Stimulated activated CD8-positive, alpha-beta memory T cell treated with anti-CD3 and anti-CD28 coated beads, Interleukin-2, amount 100 ng/mL, for 1 hour (primary cell): ENCODE measurements at regions not wholly inside any gene's neighbourhood (a gene's known extent, or its start where the extent isn't known, plus 50 kb on each side); places are given as distances from the start of the nearest gene placed in this dataset.
"Not testable (repeated sequence)": the region's sequence is repeated elsewhere in the genome, so short reads cannot be mapped to it uniquely, and the experiment has no call there.

Experiments
- DNase-seq, 2 donors: peaks; one replicate each; pipeline ENCODE4 v3.0.0-alpha.2; 2020; ENCODE audit warnings: low read depth in 2 of 2

DNA sequence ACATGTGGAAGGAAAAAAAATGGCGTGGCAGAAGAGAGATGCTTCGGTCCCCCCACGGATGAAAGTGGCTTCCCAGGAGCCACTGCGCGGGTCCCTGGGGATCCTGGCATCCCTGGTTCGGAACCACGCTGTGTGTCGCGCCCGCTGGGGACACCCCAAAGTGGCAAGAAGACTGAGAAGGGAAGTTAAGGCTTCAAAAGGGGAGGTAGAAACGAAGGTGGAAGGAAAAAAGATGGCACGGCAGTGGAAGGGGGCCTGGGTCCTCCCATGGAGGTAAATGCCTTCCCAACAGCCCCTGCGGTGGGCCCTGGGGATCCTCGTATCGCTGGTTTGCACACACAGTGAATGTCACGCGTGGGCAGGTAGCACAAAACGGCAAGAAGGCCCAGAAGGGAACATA lies 281.7 kb downstream of the ALG10 start:
- no peak for DNase-seq

DNA sequence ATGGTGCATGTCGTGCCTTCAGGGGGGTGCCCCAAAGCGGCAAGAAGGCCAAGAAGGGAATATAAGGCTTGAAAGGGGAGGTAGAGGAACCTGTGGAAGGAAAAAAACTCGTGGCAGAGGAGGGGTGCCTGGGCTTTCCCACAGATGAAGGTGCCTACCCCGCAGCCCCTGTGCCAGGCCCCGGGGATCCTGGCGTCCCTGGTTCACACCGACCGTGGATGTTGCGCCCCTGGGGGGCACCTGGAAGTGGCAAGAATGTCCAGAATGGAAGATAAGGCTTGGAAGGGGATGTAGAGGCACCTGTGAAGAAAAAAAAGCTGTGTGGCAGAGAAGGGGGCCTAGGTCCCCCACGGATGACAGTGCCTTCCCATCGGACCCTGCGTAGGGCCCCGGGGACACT lies 282.2 kb downstream of the ALG10 start:
- no peak for DNase-seq

DNA sequence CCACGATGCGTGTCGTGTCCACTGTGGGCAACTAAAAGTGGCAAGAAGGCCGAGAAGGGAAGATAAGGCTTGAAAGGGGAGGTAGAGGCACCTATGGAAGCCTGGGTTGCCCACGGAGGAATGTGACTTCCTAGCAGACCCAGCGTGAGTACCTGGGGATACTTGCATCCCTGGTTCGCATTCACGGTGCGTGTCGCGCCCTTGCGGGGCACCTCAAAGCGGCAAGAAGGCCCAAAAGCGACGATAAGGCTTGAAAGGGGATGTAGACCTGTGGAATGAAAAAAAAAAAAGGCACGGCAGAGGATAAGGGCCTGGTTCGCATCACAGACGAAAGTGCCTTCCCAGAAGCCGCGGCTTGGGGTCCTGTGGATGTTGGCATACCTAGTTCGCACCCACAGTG lies 282.9 kb downstream of the ALG10 start:
- DNase-seq: no peak

DNA sequence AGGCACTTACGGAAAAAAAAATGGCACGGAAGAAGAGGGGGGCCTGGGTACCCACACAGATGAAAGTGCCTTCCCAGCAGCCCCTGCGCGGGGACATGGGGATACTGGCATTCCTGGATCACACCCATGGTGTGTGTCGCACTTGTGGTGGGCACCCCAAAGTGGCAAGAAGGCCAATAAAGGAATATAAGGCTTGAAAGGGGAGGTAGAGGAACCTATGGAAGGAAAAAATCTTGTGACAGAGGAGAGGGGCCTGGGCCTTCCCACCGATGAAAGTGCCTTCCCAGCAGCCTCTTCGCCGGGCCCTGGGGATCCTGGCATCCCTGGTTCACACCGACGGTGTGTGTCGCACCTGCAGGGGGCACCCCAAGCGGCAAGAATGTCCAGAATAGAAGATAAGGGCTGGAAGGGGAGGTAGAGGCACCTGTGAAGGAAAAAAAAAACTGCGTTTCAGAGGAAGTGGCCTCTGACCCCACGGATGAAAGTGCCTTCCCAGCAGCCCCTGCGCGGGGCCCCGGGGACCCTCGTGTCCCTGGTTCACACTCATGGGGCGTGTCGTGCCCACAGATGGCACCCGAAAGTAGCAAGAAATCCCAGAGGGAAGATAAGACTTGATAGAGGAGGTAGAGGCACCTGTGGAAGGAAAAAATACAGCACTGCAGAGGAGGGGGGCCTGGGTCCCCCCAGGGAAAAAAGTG lies 284.0 kb downstream of the ALG10 start:
- DNase-seq: no peak

DNA sequence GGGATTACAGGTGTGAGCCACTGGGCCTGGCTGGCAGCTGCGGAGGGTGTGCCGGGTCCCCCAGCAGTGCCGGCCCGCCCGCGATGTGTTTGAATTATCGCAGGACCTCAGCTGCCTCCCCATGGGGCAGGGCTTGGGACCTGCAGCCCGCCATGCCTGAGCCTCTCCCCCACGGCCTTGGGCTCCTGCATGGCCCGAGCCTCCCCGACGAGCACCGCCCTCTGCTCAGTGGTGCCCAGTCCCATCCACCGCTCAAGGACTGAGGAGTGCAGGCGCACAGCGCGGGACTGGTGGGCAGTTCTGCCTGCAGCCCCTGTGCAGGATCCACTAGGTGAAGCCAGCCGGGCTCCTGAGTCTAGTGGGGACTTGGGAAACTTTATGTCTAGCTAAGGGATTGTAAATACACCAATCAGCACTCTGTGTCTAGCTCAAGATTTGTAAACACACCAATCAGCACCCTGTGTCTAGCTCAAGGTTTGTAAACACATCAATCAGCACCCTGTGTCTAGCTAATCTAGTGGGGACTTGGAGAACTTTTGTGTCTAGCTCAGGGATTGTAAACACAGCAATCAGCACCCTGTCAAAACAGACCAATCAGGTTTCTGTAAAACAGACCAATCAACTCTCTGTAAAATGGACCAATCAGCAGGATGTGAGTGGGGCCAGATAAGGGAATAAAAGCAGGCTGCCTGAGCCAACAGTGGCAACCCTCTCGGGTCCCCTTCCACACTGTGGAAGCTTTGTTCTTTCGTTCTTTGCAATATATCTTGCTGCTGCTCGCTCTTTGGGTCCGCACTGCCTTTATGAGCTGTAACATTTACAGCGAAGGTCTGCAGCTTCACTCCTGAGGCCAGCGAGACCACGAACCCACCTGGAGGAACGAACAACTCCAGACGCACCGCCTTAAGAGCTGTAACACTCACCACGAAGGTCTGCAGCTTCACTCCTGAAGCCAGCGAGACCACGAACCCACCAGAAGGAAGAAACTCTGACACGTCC lies 287.8 kb downstream of the ALG10 start:
- DNase-seq: not testable (repeated sequence)

DNA sequence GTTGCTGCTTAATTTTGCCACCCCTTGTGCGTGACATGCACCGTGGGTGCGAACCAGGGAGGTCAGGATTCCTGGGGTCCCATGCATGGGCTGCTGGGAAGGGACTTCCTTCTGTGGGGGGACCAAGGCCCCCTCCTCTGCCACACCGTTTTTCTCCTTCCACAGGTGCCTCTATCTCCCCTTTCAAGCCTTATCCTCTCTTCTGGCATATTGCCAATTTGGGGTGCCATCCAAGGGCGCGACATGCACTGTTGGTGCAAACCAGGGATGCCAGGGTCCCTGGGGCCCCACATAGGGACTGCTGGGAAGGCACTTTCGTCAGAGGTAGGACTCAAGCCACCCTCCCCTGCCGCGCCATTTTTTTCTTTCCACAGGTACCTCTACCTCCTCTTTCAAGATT lies 289.0 kb downstream of the ALG10 start:
- no peak for DNase-seq

DNA sequence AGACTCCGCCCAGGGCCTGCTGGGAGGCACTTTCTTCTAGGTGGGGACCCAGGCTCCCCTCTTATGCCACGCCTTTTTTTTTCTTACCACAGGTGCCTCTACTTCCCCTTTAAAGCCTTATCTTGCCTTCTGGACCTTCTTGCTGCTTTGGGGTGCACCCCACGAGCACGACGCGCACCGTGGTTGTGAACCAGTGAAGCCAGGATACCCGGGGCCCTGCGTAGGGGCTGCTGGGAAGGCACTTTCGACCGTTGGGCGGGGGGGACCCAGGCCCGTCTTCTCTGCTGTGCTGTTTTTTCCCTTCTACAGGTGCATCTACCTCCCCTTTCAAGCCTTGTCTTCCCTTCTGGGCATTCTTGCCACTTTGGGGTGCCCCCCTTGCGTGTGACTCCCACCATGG lies 305.4 kb downstream of the ALG10 start:
- no peak for DNase-seq

DNA sequence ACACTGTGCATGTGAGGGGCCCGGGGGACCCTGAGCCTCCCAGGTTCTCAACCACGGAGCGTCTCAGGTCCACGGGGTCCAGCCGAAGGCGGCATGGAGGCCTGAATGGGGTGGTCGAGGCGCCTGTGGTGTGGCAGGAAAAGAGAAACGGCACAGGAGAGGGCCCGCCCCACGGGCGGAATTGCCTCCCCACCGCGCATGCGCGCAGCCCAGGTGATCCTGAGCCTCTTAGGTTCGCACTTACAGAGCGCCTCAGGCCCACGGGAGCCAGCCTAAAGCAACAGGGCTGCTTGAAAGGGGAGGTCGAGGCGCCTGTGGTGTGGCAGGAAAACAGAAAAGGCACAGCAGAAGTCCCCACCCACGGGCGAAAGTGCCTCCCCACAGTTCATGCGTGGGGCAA lies 311.0 kb downstream of the ALG10 start:
- no peak for DNase-seq

DNA sequence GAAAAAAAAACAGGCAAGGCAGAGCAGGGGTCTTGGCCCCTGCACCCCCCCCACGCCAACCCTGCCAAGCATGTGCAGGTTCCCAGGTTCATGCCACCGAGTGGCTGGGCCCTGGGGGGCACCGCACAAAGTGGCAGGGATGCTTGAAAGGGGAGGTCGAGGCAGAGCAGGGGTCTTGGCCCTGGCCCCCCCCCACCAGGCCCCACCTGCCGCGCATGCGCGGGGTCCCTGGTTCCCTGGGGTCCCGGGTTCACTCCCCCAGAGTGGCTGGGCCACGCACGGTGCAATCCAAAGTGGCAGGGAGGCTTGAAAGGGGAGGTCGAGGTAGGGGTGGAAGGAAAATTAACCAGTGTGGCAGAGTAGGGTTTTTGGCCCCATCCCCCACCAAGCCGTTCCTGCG lies 312.2 kb downstream of the ALG10 start:
- no peak for DNase-seq

DNA sequence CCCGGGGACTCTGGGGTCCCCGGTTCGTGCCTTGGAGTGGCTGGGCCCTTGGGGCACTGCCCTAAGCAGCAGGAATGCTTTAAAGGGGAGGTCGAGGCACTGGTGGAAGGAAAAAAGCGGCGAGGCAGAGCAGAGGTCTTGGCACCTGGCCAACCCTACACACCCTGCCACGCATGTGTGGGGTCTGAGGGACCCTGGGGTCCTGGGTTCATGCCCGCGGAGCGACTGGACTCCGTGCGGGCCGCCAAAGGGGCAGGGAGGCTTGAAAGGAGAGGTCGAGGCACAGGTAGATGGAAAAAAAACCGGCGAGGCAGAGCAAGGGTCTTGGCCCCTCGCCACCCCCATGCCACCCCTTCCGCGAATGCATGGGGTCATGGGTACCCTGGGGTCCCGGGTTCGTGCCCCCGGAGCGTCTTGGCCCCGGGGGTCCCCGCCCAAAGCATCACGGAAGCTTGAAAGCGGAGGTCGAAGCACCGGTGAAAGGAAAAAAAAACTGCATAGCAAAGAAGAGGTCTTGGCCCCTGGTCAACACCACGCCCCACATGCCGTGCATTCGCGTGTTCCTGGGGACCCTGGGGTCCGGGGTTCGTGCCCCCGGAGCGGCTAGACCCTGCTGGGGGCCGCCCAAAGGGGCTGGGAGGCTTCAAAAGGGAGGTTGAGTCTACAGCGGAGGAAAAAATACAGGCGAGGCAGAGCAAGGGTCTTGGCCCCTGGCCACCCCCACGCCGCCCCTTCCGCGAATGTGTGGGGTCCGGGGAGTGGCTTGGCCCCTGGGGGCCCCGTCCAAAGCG lies 312.9 kb downstream of the ALG10 start:
- DNase-seq: no peak

DNA sequence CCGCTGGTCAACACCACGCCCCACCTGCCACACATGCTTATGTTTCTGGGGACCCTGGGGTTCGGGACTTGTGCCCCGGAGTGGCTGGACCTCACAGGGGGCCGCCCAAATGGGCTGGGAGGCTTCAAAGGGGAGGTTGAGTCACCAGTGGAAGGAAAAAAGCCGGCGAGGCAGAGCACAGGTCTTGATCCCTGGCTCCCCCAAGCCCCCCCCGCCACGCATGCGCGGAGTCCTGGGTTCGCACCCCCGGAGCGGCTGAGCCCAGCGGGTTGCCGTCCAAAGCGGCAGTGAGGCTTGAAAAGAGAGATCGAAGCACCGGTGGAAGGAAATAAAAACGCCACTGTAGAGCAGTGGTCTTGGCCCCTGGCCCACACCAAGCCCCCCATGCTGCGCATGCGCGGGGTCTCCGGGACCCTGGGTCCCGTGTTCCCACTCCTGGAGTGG lies 313.5 kb downstream of the ALG10 start:
- no peak for DNase-seq

DNA sequence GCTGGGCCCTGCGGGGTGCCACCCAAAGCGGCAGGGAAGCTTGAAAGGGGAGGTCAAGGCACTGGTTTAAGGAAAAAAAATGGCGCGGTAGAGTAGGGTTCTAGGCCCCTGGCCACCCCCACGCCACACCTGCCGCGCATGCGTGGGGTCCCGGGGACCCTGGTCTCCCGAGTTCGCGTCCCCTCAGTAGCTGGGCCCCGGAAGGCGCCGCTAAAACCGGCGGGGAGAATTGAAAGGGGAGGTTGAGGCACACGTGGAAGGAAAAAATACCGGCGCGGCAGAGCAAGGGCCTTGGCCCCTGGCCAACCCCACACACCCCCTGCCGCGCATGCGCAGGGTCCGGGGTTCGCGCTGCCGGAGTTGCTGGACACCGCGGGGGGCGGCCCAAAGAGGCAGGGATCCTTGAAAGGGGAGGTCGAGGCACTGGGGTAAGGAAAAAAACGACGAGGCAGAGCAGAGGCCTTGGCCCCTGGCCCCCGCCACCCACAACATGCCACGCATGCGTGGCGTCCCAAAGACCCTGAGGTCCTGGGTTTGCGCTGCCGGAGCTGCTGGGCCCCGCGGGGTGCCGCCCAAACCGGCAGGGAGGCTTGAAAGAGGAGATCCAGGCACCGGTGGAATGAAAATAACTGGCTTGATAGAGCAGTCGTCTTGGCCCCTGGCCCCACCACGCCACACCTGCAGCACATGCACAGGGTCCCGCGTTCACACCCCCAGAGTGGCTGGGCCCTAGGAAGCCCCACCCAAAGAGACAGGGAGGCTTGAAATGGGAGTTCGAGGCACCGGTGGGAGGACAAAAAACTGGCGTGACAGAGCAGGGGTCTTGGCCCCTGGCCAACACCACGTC lies 314.5 kb downstream of the ALG10 start:
- no peak for DNase-seq

DNA sequence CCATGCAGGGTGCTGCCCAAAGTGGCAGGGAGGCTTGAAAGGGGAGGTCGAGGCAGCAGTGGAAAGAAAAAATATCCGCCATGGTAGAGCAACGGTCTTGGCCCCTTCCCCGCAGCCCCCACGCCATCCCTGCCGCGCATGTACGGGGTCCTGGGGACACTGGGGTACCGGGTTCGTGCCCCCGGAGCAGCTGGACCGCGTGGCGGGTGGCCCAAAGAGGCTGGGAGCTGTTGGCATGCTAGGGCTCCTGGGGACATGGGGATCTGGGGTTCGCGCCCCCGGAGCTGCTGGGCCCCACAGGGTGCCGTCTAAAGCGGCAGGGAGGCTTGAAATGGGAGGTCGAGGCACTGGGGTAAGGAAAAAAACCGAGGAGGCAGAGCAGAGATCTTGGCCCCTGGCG lies 316.5 kb downstream of the ALG10 start:
- DNase-seq: no peak

DNA sequence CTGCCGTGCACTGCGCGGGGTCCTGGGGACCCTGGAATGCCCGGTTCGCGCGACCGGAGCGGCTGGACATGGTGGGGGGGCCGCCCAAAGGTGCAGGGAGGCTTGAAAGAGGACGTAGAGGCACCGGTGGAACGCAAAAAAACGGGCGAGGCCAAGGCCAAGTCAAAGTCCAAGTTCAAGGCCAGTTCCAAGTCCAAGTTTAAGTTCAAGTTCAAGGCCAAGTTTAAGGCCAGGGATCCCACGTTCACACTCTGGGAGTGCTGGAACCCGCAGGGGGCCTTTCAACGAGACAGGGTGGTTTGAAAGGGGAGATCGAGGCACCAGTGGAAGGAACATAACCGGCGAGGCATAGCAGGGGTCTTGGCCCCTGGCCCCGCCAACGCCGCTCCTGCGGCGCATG lies 317.6 kb downstream of the ALG10 start:
- no peak for DNase-seq

DNA sequence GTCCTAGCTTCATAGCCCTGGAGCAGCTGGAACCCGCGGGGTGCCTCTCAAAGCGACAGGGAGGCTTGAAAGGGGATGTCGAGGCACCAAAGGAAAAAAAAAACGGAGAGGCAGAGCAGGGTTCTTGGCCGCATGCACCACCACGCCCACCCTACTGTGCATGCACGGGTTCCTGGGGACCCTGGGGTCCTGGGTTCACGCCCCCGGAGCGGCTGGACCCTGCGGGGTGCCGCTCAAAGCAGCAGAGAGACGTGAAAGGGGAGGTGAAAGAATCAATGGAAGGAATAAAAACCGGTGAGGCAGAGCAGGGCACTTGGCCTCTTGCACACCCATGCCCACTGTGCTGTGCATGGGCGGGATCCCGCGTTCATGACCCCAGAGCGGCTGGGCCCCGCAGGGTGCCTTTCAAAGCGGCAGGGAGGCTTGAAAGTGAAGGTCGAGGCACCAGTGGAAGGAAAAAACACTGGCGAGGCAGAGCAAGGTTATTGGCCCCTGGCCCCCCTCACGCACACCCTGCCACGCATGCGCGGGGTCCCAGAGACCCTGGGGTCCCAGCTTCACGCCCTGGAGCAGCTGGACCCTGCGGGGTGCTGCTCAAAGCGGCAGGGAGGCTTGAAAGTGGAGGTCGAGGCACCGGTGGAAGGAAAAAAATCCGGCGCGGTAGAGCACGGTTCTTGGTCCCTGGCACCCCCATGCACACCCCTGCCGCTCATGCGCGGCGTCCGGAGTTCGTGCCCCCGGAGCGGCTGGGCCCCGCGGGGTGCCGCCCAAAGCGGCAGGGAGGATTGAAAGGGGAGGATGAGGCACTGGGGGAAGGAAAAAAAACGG lies 318.5 kb downstream of the ALG10 start:
- no peak for DNase-seq

DNA sequence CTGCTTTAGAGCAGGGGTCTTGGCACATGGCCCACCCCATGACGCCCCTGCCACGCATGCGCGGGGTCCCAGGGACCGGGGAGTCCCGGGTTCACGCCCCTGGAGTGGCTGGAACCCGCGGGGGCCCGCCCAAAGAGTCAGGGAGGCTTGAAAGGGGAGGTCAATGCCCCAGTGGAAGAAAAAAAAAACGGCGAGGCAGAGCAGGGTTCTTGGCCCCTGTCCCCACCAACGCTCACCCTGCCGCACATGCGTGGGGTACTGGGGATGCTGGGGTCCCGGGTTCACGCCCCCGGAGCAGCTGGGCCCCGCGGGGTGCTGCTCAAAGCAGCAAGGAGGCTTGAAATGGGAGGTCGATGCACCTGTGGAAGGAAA lies 319.1 kb downstream of the ALG10 start:
- DNase-seq: no peak

DNA sequence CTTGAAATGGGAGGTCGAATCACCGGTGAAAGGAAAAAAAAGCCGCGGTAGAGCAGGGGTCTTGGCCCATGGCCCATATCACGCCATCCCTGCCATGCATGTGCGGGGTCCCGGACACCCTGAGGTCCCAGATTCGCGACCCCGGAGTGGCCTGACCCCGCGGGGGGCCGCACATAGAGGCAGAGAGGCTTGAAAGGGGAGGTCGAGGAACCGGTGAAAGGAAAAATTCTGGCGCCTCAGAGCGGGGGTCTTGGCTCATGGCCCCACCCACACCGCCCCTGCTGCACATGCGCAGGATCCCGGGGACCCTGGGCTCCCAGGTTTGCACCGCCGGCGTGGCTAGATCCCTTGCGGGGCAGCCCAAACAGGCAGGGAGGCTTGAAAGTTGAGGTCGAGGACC lies 319.8 kb downstream of the ALG10 start:
- DNase-seq: no peak

DNA sequence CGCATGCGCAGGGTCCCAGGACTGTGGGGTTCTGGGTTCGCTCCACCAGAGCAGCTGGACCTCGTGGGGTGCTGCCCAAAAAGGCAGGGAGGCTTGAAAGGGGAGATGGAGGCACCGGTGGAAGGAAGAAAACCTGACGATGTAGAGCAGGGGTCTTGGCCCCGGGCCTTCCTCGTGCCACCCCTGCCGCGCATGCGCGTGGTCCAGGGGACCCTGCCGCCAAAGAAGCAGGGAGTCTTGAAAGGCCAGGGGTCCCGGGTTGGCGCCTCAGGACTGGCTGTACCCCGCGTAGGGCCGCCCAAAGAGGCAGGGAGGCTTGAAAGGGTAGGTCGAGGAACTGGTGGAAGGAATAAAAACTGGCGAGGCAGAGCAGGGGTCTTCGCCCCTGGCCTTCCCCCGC lies 321.0 kb downstream of the ALG10 start:
- no peak for DNase-seq

DNA sequence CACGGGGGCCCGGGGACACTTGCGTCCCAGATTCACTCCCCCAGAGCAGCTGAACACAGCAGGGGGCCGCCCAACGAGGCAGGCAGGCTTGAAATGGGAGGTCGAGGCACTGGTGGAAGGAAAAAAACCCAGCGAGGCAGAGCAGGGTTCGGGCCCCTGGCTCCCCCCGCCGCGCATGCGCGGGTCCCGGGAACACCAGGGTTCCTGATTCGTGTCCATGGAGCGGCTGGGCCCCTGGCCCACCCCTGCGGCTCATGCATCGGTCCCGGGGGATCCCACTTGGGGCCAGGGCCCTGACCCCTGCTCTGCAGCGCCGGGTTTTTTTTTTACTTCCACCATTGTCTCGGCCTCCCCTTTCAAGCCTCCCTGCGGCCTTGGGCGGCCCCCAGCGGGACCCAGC lies 321.5 kb downstream of the ALG10 start:
- no peak for DNase-seq

DNA sequence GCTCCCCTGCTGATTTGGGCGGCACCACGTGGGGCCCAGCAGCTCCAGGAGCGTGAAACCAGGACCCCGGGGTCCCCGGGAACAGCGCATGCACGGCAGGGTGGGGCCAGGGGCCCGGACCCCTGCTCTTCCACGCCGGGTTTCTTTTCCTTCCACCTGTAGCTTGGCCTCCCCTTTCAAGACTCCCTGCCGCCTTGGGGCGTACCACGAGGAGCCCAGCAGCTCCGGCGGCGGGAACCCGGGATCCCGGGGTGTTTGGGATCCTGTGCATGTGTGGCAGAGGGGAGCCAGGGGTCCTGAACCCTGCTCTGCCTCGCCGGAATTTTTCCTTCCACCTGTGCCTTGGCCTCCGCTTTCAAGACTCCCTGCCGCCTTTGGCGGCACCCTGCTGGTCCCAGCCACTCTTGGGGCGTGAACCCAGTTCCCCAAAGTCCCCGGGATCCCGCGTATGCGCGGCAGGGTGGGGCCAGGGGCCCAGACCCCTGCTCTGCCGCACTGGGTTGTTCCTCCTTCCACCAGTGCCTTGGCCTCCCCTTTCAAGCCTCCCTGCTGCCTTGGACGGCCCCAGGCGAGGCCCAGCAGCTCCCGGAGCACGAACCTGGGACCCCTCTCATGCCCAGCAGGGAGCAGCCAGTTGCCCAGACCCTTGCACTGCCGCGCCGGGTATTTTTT lies 322.7 kb downstream of the ALG10 start:
- no peak for DNase-seq
